HG03565 (cell line): ENCODE measurements at regions not wholly inside any gene's neighbourhood (a gene's known extent, or its start where the extent isn't known, plus 50 kb on each side); places are given as distances from the start of the nearest gene placed in this dataset.

Source experiments
- ATAC-seq: cut with Tn5 transposase; IDR thresholded peaks from one replicate; pipeline ENCODE4 v1.9.1; 2021; ENCODE audit warnings: mild to moderate bottlenecking, moderate library complexity; ENCODE audit not compliant: unreplicated experiment

DNA sequence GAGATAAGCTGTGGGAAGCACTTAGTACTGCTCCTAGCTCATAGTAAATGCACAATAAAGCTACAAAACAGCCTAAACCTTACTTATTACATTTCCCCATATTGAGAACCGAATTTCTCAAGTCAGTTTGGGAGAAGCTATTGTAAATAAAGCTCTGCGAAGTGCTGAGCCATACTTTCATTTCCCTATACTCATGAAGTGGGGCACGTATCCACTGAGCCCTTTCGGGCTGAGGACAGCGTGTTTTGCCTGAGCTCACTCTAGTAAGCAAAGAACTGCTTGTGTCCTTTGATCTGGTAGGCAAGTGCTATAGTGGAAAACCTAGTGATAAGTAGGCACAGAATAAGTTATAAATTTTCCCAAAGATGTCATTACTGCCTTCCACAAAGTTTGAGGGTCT, 165.0 kb downstream of the RSL24D1 start:
- ATAC-seq: no peak

DNA sequence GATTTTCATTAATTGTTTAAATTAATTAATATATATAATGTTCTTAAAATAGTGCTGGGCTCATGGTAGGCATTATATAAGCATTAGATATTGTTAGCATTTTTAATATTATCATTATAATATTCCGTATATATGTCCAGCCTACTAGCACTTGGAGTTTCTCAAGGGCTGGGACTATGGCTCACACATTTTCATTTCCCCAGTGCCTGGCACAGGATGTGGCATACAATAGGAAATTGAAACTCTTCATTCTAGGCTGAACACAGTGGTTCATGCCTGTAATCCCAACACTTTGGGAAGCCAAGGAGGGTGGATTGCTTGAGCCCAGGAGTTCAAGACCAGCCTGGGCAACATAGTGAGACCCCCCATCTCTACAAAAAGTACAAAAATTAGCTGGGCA, 170.4 kb downstream of the RSL24D1 start:
- ATAC-seq: no peak

DNA sequence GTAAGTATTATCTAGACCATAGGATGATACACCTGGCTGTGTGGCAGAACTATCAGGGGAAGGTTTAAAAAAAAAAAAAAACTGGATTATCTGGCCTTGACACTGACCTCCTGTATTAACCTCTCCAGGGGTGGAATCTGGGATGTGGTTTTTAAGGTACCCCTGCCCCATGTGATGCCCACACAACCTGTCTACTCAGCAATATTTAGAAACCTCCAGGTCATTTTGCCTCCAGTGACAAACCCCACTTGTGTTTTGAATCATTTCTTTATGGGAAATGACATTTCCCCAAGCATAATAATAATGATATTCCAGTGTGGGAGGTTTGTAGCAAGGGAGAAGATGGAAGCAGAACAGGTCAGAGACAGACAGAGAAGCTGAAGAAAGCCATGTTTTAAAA, 179.1 kb downstream of the RSL24D1 start:
- no peak for ATAC-seq

DNA sequence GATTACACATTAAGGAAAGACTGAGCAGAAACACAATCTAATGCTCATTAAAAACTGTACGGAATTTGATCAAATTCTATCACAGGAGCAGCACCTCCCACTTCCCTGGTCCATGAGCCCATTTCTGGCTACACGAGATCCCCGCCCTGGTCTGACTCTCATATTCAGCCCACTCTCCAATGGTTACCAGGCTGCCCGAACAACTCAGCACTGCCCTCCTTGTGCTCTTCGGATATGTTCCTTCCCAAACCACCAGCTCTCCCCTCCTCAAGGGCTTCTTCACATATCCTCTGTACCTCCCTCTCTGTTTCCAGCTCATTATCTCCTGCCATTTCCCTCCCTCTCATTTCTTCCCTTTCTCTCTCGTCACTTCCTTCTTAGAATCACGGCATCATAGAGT, 180.5 kb downstream of the RSL24D1 start:
- no peak for ATAC-seq

DNA sequence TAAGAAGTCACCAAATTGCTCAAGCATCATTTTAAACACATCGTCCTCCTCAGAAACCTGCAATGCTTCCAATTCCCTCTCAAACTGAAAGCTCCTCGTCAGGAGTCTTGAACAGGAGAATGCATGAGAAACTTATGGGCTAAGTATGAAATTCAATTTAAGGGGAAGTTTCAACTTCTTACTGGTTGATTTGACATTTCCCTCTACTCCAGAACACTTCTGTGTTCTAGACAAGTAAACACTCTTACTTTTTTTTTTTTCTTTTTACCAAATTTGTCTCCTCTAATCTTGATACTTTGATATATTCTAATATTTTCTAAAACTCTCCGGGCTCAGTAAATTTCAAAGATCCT, 181.7 kb downstream of the RSL24D1 start:
- no peak for ATAC-seq

DNA sequence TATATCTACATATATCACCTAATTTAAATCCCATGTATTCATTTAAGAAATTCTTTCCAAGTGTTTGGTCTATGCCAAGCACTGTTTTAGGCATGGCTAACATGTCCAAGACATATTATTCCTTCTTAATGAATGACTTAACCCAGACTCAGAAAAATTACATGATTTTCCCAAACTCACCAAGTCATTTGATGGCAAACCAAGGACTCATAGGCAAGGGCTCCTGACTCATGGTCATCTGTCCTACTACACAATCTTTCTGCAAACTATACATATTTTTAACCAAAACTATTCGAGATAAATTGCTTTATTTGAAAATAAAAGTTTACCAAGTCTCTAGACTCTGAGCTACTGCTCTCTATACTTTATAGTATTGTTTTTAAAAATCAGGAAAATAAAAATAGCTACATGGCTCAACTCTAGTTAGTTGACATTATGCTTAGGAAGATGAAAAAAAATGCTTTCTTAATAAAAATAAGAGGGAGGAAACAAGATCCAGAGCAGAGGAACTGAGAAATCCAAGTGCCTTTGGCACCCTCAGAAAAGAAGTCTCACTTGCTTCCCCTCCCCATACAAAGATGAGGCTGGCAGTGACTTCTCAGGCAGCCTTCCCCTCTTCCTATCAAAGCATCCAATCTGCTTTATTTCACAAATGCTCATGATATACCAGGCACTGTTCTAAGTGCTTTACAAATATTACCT, 182.2 kb downstream of the RSL24D1 start:
- no peak for ATAC-seq

DNA sequence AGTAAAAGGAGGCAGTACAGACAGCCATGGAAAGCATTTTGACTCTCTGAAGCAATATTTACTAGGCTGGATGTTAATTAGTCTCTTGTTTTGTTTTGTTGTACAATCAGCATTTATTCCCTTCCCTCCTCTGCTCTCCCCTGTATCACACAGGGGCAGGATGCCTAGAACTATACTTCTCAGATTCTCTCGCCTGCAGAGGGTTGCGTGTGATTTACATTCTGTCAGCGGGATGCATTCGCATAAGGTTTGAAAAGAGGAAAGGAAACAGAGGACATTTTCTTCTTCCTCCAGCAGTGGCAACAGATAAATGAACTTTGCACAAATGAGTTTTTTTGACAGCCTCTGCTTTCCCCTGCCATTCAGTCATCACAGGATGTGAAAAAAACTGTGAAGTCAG, 188.3 kb downstream of the RSL24D1 start:
- ATAC-seq: no peak

DNA sequence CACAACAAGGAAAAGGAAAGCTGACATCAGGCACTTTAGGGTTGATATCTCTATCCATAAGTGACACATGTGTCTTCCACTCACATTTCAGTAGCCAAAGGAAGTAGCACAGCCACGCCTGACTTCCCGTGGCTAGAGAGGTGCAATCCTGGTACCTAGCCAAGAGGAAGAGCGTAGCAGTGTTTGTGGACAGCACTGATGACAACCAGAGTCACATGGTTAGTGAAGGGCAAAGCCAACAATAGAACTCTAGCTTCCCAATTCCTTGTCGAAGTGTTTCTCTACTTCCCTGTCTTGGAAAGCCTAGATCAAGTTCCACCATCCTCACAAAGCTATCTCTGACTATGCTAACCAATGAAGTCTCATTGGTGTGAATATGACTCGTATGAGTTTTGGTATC, 189.2 kb downstream of the RSL24D1 start:
- no peak for ATAC-seq

DNA sequence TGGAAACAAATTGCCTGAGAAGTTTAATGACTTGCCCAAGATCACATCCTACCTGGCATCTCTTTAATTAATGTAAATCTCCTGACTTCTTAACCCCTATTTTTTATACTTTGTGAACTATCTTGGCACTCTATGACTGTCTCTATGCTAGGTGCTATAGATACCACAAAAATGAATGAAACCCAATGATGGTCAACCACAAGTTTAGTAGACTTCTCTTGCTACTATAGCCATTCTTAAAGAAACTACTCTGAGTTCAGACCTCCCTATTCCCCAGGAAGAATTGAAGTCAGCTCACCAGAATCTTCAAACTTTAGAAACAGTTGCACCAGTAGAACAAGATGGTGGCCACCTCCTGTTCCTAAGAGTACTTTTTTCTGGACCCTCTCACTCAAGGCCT, 191.1 kb downstream of the RSL24D1 start:
- ATAC-seq: no peak

DNA sequence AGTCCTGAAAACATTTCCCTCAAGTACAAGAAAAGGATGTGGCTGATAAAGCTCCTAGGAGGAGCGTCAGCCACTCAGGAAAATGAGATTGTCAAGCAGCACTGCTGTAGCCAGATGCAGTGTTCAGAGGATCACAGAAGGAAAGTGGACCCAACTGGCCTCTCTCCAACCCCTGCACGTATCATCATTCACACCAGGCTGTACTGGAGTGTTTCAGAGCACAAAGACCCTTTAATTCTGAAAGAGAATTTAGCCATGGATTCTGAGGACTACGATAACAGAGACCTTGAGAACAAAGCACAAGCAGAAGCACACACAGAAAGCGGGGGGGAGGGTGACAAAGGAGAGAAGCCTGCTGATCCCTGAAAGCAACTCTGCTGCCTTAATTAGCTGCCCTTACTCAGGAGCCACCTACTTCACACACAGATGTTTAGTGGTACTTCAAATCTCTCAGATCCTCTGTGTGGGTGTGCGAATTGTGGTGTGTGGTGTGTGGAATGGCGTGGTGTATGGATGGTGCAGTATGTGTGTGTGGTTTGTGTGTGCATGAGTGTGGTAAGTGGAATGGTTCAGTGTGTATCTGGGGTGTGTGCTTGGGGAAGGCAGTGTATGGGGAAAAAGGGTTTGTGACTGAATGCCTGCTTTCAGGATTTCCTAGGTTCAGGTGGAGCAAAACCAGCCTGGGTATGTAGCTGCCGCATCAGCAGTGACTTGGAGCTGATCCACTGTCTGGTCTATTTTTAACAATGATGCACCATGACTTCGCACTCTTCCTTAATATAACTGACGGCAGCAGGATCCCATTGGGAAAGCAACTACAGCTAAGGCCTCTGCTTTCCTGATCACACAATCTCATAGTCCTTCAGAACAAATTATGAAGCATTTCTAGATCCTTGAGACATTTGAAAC, 192.5 kb downstream of the RSL24D1 start:
- ATAC-seq: no peak

DNA sequence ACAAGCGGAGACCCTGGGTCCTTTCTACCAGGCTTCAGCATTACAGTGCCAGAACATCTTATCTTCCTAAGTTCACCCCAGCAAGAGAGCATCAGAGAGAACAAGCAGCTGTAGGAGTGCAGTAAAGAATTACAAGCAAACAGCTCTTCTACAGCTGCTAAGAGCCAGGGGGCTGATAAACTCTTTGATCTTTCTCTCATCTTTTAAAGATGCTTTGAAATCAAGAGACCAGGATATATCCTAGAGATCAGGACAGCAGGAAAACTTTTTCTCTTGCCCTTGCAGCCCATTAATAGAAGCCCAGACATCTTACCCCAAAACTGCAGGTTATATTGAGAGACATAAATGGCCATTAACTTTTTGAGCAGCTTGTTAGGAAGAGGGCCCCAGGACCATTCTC, 198.1 kb downstream of the RSL24D1 start:
- ATAC-seq: no peak

DNA sequence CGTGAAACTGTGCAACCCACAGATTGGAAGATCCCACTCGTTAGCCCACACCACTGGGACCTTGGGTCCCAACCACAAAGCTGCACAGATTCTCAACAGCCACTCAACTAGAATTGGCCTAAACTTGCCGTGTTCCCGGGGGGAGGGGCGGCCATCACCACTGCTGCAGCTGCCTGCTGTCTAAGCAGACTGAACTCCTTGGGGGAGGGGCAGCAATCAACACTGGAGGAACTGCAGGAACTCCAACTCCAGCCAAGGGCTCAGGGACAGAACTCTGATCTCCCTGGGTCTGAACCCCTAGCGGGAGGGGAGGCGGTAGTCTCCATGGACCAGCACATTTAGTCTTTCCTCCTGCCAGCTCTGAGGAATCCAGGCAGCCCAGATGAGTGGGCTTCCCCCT, 205.9 kb downstream of the RSL24D1 start:
- ATAC-seq: no peak

DNA sequence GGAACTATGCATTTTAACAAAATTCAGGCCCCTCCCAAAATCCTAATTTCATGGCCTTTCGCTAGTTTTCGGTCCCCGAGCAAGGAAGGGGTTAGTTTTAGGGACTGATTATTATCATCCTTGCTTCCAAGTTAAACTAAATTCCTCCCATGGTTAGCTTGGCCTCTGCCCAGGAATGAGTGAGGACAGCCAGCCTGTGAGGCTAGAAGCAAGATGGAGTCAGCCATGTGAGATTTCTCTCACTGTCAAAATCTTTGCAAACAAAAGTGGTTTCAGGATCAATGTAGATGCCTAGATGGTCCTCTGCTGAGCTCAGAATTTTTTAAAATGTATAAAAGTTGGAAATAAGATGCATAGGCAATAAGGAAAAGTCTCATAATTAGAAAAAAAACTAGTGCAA, 208.9 kb downstream of the RSL24D1 start:
- ATAC-seq: no peak

DNA sequence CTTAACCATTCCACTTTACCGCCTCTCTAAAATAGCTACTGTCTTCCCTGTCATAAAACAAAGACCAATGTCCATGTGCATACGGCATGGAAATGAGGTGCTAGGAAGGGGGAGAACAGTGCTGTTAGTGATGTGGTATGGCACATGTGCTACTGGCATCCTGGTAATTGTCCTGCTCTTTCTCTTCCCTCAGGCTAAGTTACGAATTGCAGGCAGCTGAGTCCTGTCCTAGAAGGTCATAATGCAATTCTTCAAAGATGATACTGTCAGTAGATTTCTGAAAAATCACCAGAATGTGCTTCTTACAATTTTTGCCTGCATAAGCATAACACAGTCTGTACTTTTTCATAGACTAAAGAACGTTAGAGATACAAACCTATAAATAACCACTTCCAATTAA, 216.8 kb downstream of the RSL24D1 start:
- no peak for ATAC-seq

DNA sequence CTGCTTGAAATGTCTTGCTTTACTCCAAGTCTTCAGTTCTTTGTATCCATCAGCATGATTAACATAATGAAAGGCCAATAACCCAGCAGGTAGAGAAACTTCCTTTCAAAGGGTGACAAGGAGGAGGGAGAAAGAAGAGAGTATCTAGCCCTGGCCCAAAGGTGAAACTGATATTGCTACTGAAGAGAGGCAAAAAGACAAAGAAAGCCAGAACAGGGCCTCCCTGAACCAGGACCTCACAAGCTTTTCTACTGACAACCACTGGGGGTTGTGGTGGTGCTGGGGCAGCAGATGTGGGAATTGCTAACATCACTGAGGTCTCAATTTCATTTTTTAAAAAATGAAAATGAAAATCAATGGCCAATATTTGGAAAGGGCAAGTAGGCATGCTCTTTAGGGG, 234.1 kb downstream of the RSL24D1 start:
- no peak for ATAC-seq

DNA sequence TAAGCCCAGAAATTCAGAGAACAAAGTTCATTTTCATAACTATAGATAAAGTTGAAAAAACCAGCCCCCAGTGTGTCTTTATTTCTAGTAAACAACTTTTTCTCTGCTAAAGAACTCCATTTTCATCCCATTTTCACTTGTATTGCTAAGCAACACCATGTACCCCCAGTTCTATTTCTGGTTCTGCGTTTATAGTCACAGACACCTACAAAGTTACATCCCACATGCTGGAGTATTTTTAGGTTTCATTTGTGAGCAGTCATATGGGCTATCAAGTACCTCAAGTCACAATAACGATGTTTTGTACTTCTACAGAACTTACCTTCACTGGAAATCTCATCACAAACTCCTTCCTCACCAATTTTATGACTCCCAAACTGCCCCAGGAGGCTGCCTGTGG, 236.5 kb downstream of the RSL24D1 start:
- ATAC-seq: no peak

DNA sequence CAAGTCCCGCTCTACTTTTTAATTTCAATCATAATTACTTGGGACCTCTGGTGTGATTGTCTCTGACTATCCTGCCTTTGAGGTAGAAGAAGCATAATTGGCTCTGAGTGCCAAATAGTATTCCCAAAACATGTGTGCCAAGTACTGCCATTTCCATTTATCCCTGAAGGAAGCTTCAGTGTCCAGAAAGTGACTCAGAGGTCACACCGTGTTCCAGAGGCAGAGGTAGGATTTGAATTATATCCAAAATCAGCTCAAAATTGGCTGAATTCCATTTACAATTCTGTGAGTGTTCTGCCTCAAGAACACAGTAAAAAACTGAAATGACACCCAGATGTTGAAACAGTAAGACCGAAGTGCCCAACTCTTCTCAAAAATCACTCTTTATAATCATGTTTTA, 255.3 kb downstream of the RSL24D1 start:
- no peak for ATAC-seq

DNA sequence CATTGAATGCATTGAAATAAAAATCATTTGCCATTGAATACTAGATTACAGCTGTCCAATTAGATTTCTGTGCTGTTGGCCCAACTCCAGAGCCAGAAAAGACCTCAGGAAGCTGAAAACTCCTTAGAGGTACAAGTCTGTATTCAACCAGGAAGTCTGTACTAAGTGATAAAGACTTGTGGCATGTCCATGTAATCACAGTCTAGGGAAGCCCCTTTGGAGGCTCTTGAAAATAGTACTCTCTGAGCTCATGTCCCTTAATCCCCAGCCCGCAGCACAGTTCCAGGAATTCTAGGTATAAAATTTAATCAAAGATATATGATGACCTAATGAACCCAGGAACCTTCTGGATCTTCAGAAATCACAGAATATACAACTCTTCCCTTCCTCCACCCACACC, 279.4 kb downstream of the RSL24D1 start:
- ATAC-seq: no peak

DNA sequence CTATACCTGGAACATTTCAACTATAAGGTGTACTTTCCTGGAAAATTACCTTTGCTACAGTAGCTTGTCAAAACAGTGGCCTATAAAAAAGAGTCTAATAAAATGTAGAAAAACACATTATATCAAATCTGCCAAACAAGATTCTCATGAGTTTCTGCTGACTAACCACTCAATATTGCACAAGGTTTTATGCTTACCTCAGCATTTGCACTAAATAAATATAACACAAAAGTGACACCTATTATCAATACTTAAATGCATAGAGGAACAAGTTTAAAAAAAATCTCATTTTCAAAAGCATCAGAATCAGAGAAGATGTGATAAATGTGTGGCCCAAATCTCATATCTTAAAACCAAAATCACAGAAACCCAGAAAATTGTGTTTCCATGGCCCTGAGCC, 281.4 kb downstream of the RSL24D1 start:
- no peak for ATAC-seq

DNA sequence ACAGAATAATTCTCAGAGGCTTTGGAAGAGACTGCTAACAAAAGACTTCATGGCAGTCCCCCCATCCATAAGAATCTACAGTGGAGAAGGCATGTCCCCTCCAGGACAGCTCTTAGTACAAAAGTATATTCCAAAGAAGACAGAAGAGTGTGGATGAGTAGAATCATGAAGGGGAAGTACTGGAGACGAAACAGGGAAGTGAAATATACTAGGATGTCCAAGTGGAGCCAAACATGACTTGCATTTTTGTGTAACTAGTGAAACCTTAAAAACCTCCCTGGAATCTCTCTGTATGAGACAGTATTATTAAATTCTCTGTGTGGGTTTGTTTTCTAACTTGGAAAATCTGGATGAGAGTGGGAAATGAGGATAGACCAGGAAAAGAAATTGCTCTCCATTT, 312.4 kb downstream of the RSL24D1 start:
- ATAC-seq: no peak

DNA sequence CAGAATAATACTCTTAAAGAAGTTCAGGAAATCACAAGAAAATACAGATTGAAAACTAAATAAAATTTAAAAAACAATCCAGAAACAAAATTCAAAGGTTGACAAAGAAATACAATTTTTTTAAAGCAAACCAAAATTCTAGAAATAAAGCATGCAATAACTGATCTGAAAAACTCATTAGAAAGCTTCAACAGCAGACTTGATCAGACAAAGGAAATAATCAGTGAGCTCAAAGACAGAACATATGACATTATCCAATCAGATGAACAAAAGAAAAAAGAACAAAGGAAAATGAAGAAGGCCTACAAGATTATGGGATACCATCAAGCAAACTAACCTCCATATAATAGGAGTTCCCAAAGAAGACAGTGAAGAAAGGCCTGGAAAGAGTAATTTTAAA, 336.8 kb downstream of the RSL24D1 start:
- no peak for ATAC-seq

DNA sequence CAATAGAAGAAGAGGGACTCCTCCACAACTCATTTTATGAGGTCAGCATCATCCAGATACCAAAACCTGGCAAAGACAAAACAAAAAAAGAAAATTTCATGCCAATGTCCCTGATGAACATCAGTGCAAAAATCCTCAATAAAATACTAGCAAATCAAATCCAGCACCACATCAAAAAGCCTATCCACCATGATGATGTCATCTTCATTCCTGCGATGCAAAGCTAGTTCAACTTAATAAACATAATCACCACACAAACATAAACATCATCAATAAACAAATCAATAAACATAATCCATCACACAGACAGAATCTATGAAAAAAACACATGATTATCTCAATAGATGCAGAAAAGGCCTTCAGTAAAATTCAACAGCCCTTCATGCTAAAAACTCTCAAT, 342.1 kb downstream of the RSL24D1 start:
- ATAC-seq: no peak

DNA sequence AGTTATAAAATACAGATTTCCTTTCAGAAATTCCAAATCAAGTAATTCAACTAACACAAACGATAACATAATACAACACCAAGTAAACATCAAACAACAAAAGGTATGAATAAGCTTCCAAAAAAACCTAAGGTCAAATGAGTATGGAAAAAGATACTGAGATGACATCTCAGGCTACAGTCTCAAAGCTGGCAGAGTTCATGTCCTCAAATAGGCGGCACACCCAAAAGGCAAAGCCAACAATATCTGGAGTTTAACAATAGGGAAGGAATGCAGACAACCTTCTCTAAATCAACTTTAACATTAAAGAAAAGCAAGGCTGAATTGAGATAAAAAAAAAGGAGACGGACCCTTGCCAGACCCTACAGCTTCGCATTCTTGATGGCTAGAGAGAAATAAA, 346.6 kb downstream of the RSL24D1 start:
- ATAC-seq: no peak
